RWPE2 (cell line): ENCODE measurements at regions not wholly inside any gene's neighbourhood (a gene's known extent, or its start where the extent isn't known, plus 50 kb on each side); places are given as distances from the start of the nearest gene placed in this dataset.

ENCODE experiments used
- ATAC-seq: fragments of 200-7000 bp; cut with Tn5 transposase; 3 replicates; pipeline ENCODE4 v1.9.1; 2021; ENCODE audit warnings: low read depth
- DNase-seq: peaks from one replicate; pipeline ENCODE4 v3.0.0-alpha.2; 2020; ENCODE audit warnings: low spot score
- H3K27ac ChIP-seq: fragments of 450-650 bp; 2 replicates; pipeline ENCODE4 v1.5.1; 2017; ENCODE audit warnings: mild to moderate bottlenecking; ENCODE audit not compliant: poor library complexity, severe bottlenecking
- H3K27me3 ChIP-seq: fragments of 250-450 bp; sonication (Bioruptor Pico); 2 replicates; pipeline ENCODE4 v1.5.1; 2021; ENCODE audit warnings: mild to moderate bottlenecking, moderate library complexity; ENCODE audit not compliant: insufficient read depth, poor library complexity, severe bottlenecking
- H3K36me3 ChIP-seq: fragments of 250-450 bp; sonication (Bioruptor Pico); 2 replicates; pipeline ENCODE4 v1.5.1; 2020; ENCODE audit warnings: low read depth, mild to moderate bottlenecking, moderate library complexity
- H3K4me1 ChIP-seq: fragments of 250-450 bp; sonication (Bioruptor Pico); 2 replicates; pipeline ENCODE4 v1.5.1; 2021; ENCODE audit warnings: mild to moderate bottlenecking, moderate library complexity; ENCODE audit not compliant: insufficient read depth, poor library complexity, severe bottlenecking
- H3K4me3 ChIP-seq: fragments of 250-450 bp; sonication (Bioruptor Pico); 2 replicates; pipeline ENCODE4 v1.5.1; 2021; ENCODE audit warnings: mild to moderate bottlenecking, moderate library complexity; ENCODE audit not compliant: severe bottlenecking
- H3K9me3 ChIP-seq: fragments of 250-450 bp; sonication (Bioruptor Pico); 2 replicates; pipeline ENCODE4 v1.5.1; 2021; ENCODE audit warnings: mild to moderate bottlenecking, moderate library complexity; ENCODE audit not compliant: severe bottlenecking
- CTCF ChIP-seq: fragments of 450-650 bp; IDR thresholded peaks from one replicate; pipeline ENCODE4 v1.5.1; 2017; ENCODE audit warnings: mild to moderate bottlenecking, moderate library complexity; ENCODE audit not compliant: poor library complexity, severe bottlenecking

DNA sequence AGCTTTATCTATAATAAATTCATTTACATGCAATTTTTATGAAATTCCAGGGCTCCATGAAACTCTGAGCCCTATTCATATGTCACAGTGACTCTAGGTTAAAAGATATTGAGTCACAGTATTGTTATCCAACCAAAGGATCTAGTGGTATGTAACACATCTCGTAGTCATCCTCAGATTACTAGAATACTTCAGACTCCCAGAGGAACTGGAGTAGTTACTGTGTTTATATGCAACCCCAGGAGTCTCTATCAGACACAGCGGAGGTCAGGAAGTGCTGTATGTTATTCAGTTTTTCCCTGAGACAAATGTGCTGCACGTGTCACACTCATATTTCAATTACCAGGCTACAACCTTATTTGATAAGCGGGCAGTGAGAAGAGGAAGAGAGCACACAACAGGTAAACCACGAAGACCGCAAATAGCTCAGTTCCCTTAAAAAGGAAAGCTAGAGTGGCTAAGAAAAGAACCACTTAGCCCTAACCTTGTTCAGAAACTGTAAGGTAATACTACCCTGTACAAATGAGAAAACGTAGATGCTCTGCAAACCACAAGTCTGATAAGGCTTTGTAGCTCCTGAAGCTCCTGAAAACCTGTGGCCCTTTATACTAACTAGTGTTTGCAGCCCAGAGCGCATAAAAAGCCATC is 114.0 kb upstream of the CNTNAP2 start:
- Histone ChIP-seq H3K9me3 (no peaks in the 10 kb centered on the region), H3K4me3 (no peak overlapping the region), H3K4me1 (no peaks in the 10 kb centered on the region), H3K36me3 (no peaks in the 10 kb centered on the region), H3K27ac (no peak overlapping the region), H3K27me3 (no peaks in the 10 kb centered on the region)
- DNase-seq (no peak), ATAC-seq (no peak)
- no peak for TF ChIP-seq CTCF

- Histone ChIP-seq H3K4me1 (no peaks in the 10 kb centered on the region), H3K36me3 (no peaks in the 10 kb centered on the region), H3K27me3 (no peaks in the 10 kb centered on the region), H3K4me3 (no peak overlapping the region), H3K9me3 (no peaks in the 10 kb centered on the region), H3K27ac (no peak overlapping the region)
- DNase-seq (no peak), ATAC-seq (no peak)
- TF ChIP-seq CTCF = no peak
Observed at GRCh38 chr7:146002008-146002407, 114.6 kb upstream of the CNTNAP2 start.

DNA sequence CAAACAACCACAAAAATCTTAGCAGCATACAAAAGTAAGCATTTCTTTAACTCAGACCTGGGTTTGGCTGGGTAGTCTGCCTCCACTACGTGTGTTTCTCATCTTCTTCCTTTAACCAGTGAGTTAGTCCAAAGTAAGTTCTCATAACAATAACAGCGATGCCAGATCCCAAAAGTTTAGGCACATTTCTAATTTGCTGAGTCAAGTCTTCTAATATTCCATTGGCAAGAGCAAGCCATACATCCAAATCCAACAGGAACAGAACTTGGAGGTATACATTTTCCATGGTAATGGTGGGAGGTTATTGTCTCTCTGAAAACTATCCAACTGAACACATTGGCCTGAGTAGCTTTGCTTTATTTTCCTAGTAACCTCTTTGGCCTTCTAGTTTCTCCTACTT is 115.7 kb upstream of the CNTNAP2 start:
- TF ChIP-seq CTCF = no peak
- Histone ChIP-seq H3K27me3 (no peaks in the 10 kb centered on the region), H3K36me3 (no peaks in the 10 kb centered on the region), H3K4me1 (no peaks in the 10 kb centered on the region), H3K9me3 (no peaks in the 10 kb centered on the region), H3K27ac (no peak overlapping the region), H3K4me3 (no peak overlapping the region)
- DNase-seq = no peak
- ATAC-seq = no peak

GRCh38 chr7:145989469-145989868 is 127.1 kb upstream of the CNTNAP2 start:
- no peak for TF ChIP-seq CTCF
- ATAC-seq = no peak
- no peak for DNase-seq
- H3K9me3 ChIP-seq = peaks cover 1% of the 10 kb centered on the region
- H3K4me3 ChIP-seq = no peak overlapping the region
- no peaks in the 10 kb centered on the region for H3K27me3 ChIP-seq
- no peaks in the 10 kb centered on the region for H3K4me1 ChIP-seq
- H3K36me3 ChIP-seq = no peaks in the 10 kb centered on the region
- no peak overlapping the region for H3K27ac ChIP-seq

DNA sequence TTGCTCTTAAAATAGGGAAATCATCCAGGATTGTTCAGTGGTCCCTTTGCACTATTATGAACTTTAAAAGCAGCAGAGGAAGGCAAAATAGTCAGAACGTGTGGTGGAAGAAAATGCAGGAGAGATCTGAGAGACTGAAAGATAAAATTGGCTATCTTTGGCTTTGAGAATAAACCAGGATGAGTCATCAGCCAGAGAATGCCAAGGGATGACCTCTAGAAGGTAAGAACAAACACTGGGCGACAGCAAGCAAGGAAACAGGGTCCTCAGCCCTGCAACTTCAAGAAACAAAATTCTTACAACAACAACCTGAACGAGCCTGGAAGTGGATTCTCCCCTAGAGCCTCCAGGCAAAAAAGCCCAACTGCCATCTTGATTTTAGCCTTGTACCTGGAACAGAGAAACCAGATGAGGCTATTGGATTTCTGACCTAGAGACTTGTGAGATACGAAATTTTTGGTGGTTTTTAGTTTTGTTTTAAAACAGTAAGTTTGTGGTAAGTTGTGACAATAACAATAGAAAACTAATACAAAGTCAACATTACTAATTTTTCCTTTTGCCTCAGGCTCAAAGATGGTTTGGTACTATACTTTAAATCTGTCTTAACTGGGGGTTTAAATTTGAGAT is 130.2 kb upstream of the CNTNAP2 start:
- Histone ChIP-seq H3K36me3 (no peaks in the 10 kb centered on the region), H3K9me3 (no peaks in the 10 kb centered on the region), H3K4me3 (no peak overlapping the region), H3K4me1 (no peaks in the 10 kb centered on the region), H3K27ac (no peak overlapping the region), H3K27me3 (no peaks in the 10 kb centered on the region)
- ATAC-seq = no peak
- no peak for DNase-seq
- TF ChIP-seq CTCF = no peak
